HG03521 (cell line): ENCODE measurements at regions not wholly inside any gene's neighbourhood (a gene's known extent, or its start where the extent isn't known, plus 50 kb on each side); places are given as distances from the start of the nearest gene placed in this dataset.

Experiments used
- ATAC-seq: cut with Tn5 transposase; IDR thresholded peaks from one replicate; pipeline ENCODE4 v1.9.1; 2021; ENCODE audit warnings: mild to moderate bottlenecking, moderate library complexity; ENCODE audit not compliant: unreplicated experiment

GRCh38 chr11:109794501-109794900 lies 298.7 kb upstream of the ZC3H12C start:
- ATAC-seq: no peak

- no peak for ATAC-seq
Observed at GRCh38 chr11:109795234-109795633, 298.0 kb upstream of the ZC3H12C start.

DNA sequence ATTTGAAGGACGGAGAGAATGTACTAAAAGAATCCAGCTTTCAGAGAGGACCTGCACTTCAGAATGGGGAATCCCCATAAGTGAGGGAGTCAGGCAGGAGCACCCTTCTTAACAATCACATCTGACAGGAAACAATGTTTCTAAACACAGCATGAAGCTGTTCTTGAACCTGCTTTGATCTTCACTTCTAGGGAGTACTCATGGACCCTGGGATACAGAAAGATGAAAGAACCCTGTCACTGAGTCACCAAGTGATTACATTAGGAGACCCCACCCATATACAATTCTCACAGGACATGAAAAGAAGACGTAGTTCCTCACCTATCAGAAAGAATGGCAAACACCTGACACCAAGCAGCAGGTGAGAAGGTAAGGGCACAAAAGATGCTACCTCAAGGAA lies 296.9 kb upstream of the ZC3H12C start:
- ATAC-seq: no peak

GRCh38 chr11:109798521-109798920 lies 294.7 kb upstream of the ZC3H12C start:
- ATAC-seq: no peak

DNA sequence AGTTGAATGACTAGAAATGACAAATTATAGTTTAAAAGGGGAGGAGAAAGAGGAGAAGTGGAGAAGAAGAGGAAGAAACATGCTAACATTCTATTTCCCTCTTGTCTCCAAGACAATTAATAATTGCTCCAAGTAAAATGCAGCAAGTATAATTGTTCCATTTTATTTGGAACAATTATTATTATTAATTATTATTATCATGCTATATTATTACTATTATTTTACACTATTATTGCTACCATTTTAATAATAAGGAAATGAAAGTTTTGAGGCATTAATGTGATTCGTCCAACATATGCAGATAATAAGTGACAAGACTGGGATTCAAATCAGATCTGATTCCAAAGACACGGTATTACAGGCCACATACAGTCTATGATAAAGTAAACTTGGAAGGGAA lies 293.6 kb upstream of the ZC3H12C start:
- no peak for ATAC-seq

DNA sequence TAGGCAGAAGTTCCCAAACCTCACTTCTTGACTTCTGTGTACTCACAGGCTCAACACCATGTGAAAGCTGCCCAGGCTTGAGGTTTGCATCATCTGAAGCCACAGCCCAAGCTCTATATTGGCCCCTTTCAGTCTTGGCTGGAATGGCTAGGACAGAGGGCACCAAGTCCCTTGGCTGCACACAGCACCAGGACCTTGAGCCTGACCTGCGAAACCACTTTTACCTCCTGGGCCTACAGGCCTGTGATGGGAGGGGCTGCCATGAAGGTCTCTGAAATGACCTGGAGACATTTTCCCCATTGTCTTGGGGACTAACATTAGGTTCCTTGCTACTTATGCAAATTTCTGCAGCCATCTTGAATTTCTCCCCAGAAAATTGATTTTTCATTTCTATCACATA lies 288.3 kb upstream of the ZC3H12C start:
- ATAC-seq: no peak

DNA sequence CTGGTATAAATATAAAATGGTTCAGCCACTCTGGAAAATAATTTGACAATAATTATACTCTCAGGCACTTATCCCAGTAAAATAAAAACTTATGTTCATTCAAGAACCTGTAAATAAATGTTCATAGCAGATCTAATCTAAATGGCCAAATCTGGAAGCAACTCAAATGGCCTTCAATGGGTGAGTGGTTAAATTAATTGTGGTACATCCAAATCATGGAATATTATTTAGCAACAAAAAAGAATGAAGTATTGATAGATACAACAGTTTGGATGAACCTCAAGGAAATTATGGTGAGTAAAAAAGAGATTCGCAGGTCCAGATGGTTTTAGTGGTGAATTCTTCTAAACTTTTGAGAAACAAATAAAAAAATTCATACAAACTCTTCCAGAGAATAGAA lies 287.0 kb upstream of the ZC3H12C start:
- ATAC-seq: no peak

GRCh38 chr11:109808569-109808968 lies 284.6 kb upstream of the ZC3H12C start:
- ATAC-seq: no peak

DNA sequence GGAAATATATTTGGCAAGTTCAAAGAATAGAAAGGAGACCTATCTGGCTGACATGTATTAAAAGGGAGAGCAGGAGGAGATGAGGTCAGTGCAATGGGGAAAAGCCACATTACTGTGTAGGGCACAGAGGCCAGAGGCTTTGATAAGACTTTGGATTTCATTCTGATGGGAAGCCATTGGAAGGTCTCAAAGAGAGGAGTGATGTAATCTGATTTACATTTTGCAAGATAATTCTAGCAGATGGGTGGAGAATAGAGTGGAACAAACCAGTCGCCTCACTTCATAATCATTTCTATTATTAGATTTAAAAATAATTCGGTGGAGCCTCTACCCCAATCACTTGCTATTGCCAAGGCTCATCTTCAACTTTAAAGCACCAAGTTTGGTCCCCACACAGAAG lies 278.4 kb upstream of the ZC3H12C start:
- no peak for ATAC-seq

- ATAC-seq: no peak
Observed at GRCh38 chr11:109815500-109816150, 277.6 kb upstream of the ZC3H12C start.

DNA sequence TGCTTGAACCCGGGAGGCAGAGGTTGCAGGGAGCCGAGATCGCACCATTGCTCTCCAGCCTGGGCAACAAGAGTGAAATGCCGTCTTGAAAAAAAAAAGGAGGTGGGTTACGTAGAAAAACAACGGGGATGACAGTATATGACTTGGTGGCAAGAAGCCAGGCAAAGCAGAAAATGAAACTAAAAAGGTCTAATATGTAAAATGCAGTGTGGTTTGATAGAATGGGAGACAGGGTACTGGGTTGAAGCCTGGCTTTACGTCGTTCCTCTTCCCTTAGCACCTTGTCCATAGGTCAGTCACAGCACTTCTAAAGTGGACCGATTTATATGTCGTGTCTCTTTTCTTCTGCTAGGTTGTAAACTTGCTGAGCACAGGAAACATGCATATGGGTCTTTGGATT lies 274.9 kb upstream of the ZC3H12C start:
- no peak for ATAC-seq

- ATAC-seq: no peak
Observed at GRCh38 chr11:109819410-109819809, 273.8 kb upstream of the ZC3H12C start.

GRCh38 chr11:109821511-109821910 lies 271.7 kb upstream of the ZC3H12C start:
- no peak for ATAC-seq

- ATAC-seq: no peak
Observed at GRCh38 chr11:109822436-109823102, 270.6 kb upstream of the ZC3H12C start.

DNA sequence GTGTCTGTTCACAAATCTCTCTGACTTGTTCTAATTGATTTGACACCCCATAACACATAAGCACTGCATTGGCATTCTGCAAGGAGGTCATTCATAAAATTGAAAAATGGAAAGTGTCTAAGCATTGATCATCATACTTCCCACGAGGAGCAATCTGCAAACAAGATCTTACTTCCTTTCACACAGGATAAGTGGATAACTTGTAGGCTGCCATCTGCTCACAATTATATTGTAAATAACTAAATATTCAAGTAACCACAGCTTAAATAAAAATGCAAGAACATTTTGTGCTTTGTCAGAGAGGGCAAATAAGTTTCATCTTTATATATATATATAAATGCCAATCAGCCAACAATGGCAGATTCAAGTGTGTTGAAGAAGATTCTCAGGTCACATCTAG lies 264.8 kb upstream of the ZC3H12C start:
- ATAC-seq: no peak

DNA sequence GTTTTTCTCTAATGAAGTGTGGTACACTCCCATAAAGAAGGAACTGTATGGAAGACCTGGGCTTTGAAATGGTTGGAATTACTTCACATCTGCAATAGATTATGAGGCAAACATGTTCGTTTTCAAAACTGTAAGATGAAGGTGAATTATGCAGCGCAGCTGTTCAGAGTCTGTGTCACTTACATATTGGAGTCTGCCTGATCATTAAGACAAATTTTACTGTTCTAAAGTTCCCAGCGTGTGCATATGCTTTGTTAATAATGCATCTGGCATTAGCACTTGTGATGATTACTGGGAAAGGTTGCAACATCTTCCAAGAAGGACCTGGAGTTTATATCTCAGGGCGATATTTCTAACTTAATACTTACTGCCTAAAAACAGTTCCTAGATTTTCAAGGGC lies 255.2 kb upstream of the ZC3H12C start:
- ATAC-seq: no peak

DNA sequence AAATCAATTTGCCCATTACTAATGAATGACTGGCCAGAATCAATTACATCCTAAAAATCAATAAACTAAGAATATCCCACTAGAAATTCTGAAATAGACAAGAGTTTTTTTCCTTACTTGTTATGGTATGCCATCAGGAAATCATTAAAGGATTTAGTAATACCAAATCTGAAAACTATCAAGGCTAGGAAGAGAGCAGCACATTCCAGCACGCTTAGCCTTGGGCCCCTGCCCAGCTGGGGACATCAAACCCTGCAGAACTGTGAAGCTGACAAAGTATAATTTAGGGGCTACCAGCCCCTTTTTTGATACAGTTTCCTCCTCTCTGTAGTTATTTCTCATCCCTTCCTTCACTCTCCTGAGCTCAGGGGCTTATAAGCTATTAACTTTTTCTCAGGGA lies 247.8 kb upstream of the ZC3H12C start:
- ATAC-seq: no peak

GRCh38 chr11:109847621-109848020 lies 245.6 kb upstream of the ZC3H12C start:
- no peak for ATAC-seq

- no peak for ATAC-seq
Observed at GRCh38 chr11:109849051-109849450, 244.1 kb upstream of the ZC3H12C start.

GRCh38 chr11:109849946-109850345 lies 243.2 kb upstream of the ZC3H12C start:
- no peak for ATAC-seq

GRCh38 chr11:109851780-109852390 lies 241.3 kb upstream of the ZC3H12C start:
- no peak for ATAC-seq

DNA sequence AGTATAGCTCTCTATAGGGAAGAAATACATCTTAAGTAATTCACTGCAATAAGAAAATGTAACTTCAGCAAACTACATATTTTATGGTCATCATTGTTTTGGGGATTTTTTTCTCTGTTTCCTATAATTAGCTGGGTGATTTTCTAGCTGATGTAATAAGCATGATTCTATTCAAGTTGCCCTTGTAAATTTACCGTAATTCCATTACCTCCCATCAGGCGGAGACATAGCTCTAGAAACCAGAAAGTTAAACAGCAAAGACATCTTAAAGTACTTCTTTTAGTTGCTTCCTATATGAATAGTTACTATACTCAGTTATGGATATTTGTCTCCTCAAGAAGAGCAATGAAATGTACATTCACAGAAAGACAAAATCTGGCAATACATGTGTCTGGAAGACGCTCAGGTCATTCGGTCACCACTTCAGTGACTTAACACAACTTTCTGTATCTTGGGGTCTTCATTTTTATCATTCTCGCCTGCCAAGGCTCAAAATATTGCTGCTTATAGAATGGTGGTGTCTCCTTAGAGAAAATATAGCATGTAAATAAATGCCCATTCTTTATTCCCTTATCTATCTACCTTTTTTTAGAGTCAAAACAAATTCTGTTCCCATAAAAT lies 239.9 kb upstream of the ZC3H12C start:
- ATAC-seq: peak; percentile 69
